Panc1 (cell line): ENCODE measurements at regions not wholly inside any gene's neighbourhood (a gene's known extent, or its start where the extent isn't known, plus 50 kb on each side); places are given as distances from the start of the nearest gene placed in this dataset.

ENCODE experiments used
- ATAC-seq: fragments of 200-7000 bp; cut with Tn5 transposase; 2 replicates; pipeline ENCODE4 v1.9.1; 2020; ENCODE audit warnings: mild to moderate bottlenecking, moderate library complexity
- BruUV-seq: library from RNA; stranded (reverse); fragments of 400-500 nt; replicated peaks from 2 replicates; lab custom pipeline; 2021; lab: Mats Ljungman, UMichigan
- CTCF ChIA-PET: fragments of 300-600 bp; sonication (Branson Sonifier 250); formaldehyde crosslinking; loops from one replicate; lab custom pipeline; 2022; ENCODE audit warnings: antibody characterized with exemption; lab: Charles Lee
- POLR2A ChIA-PET: fragments of 300-600 bp; sonication (Branson Sonifier 250); formaldehyde crosslinking; loops from one replicate; lab custom pipeline; 2022; ENCODE audit warnings: antibody characterized with exemption; lab: Charles Lee
- DNase-seq: peaks from one replicate; pipeline ENCODE4 v3.0.0-alpha.2; 2010; ENCODE audit warnings: low read depth, low spot score
- H3K27ac ChIP-seq: 2 replicates; pipeline ENCODE4 v1.5.1; 2011; ENCODE audit warnings: mild to moderate bottlenecking, low read length, inconsistent platforms
- H3K27me3 ChIP-seq: fragments of 200-500 bp; sonication (Bioruptor generic); 2 replicates; pipeline ENCODE4 v1.6.0; 2014; ENCODE audit warnings: low read length, inconsistent platforms; ENCODE audit not compliant: control insufficient read depth, insufficient read depth
- H3K36me3 ChIP-seq: fragments of 200-500 bp; sonication (Bioruptor generic); 2 replicates; pipeline ENCODE4 v1.5.1; 2014; ENCODE audit warnings: inconsistent platforms, mild to moderate bottlenecking, low read length, moderate library complexity; ENCODE audit not compliant: control insufficient read depth, insufficient read depth
- H3K4me1 ChIP-seq: 2 replicates; pipeline ENCODE4 v1.5.1; 2011; ENCODE audit warnings: inconsistent platforms, mild to moderate bottlenecking, low read length, moderate library complexity; ENCODE audit not compliant: control insufficient read depth, insufficient read depth
- H3K4me3 ChIP-seq, 2 experiments: 2 replicates each; pipeline ENCODE4 v1.5.1; 2011 to 2012; ENCODE audit warnings: low read depth in 2 of 2, low read length in 2 of 2, mild to moderate bottlenecking in 2 of 2, inconsistent platforms in 1 of 2, moderate library complexity in 1 of 2
- H3K9me3 ChIP-seq: fragments of 200-500 bp; sonication (Bioruptor generic); 2 replicates; pipeline ENCODE4 v1.5.1; 2014; ENCODE audit warnings: low read depth, mild to moderate bottlenecking, inconsistent platforms, low read length, moderate library complexity; ENCODE audit not compliant: control insufficient read depth, insufficient read depth
- CTCF ChIP-seq: fragments of 450-650 bp; IDR thresholded peaks from 2 replicates; pipeline ENCODE4 v1.5.1; 2017; ENCODE audit warnings: mild to moderate bottlenecking
- POLR2AphosphoS5 ChIP-seq: IDR thresholded peaks from 2 replicates; pipeline ENCODE4 v1.6.1; 2012; ENCODE audit warnings: mild to moderate bottlenecking, low read depth, low read length, moderate library complexity
- REST ChIP-seq, 2 experiments: IDR thresholded peaks; 2 replicates each; pipeline ENCODE4 v1.6.1; 2011 to 2012; ENCODE audit warnings: low read depth in 2 of 2, control low read depth in 1 of 2, low read length in 1 of 2, mild to moderate bottlenecking in 1 of 2, moderate library complexity in 1 of 2; ENCODE audit not compliant: insufficient read depth in 1 of 2
- SIN3A ChIP-seq: IDR thresholded peaks from 2 replicates; pipeline ENCODE4 v1.6.1; 2012; ENCODE audit warnings: low read depth, mild to moderate bottlenecking, low read length, moderate library complexity, borderline replicate concordance; ENCODE audit not compliant: insufficient read depth
- TCF7L2 ChIP-seq: IDR thresholded peaks from 2 replicates; pipeline ENCODE4 v1.6.1; 2011; ENCODE audit warnings: mild to moderate bottlenecking, low read depth, low read length, inconsistent platforms
- in situ Hi-C: cut with HindIII; loops from 2 replicates; pipeline ENCODE4 v1.10.0; 2016; ENCODE audit warnings: low sequenced_read_pairs, low pct_unique_long_range_greater_than_20kb
- intact Hi-C: fragments of 100-400 bp; cut with micrococcal nuclease; formaldehyde crosslinking; loops from one replicate; pipeline ENCODE4 v1.10.0; 2022; ENCODE audit not compliant: unreplicated experiment

GRCh38 chr2:102977426-102978090 is 215.7 kb downstream of the TMEM182 start:
- in situ Hi-C loops = no loop called here
- BruUV-seq = no TSS peak
- no peak for ATAC-seq

DNA sequence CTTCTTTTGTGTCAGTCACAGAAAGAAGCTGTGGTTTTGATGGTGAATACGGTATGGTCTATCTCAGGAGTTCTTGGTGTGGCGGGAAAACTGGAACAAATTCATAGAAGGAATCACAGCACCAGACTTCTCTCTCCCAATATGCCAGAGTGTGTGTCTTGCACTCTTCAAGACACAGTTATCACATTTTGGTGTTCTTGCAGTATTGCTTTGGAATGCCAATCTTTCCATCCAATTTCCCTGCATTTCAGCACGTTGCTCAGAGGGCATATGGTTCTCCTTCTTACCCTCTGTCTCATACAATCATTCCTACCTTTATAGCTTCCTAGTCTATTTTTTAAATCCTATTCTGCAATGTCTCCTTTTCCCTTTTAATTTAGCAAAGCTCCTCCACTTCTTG is 216.3 kb downstream of the TMEM182 start:
- Histone ChIP-seq H3K4me1 (no peaks in the 10 kb centered on the region), H3K27me3 (no peaks in the 10 kb centered on the region), H3K27ac (no peak overlapping the region), H3K9me3 (no peaks in the 10 kb centered on the region), H3K36me3 (no peaks in the 10 kb centered on the region), H3K4me3 (no peak overlapping the region)
- TF ChIP-seq TCF7L2 (no peak), REST (IDR thresholded peaks at IDR 0.05; ENCODE audit: insufficient read depth in 1 of 2, low read depth in 2 of 2, low read length in 1 of 2) (no peak), POLR2AphosphoS5 (no peak), SIN3A (no peak), CTCF (no peak)
- in situ Hi-C loops = no loop called here
- intact Hi-C loops = no loop called here
- POLR2A ChIA-PET = no interaction called here
- ATAC-seq (no peak), DNase-seq (no peak)
- CTCF ChIA-PET = no interaction called here
- no TSS peak for BruUV-seq

More at GRCh38 chr2:102977426-102978090, 215.7 kb downstream of the TMEM182 start:
- intact Hi-C loops = no loop called here
- POLR2A ChIA-PET = no interaction called here
- Histone ChIP-seq H3K36me3 (no peaks in the 10 kb centered on the region), H3K27me3 (no peaks in the 10 kb centered on the region), H3K9me3 (no peaks in the 10 kb centered on the region), H3K4me1 (no peaks in the 10 kb centered on the region), H3K27ac (no peak overlapping the region), H3K4me3 (no peak overlapping the region)
- TF ChIP-seq REST (IDR thresholded peaks at IDR 0.05; ENCODE audit: insufficient read depth in 1 of 2, low read depth in 2 of 2, low read length in 1 of 2) (no peak), SIN3A (no peak), CTCF (no peak), TCF7L2 (no peak), POLR2AphosphoS5 (no peak)
- DNase-seq = no peak
- CTCF ChIA-PET = no interaction called here
